Spinal cord (tissue), 9 donors: ENCODE measurements at regions not wholly inside any gene's neighbourhood (a gene's known extent, or its start where the extent isn't known, plus 50 kb on each side); places are given as distances from the start of the nearest gene placed in this dataset.

Source experiments
- DNase-seq, 6 donors: peaks; one replicate each; pipeline versions ENCODE4 v3.0.0 to v3.0.0-alpha.2; 2013 to 2015; ENCODE audit warnings: low spot score in 6 of 6, low read depth in 4 of 6
- H3K27ac ChIP-seq: one replicate; pipeline ENCODE4 v1.5.1; 2013; ENCODE audit warnings: low read depth, low read length, control low read depth
- H3K27me3 ChIP-seq: one replicate; pipeline ENCODE4 v1.6.1; 2013; ENCODE audit warnings: low read length; ENCODE audit not compliant: control insufficient read depth, insufficient read depth
- H3K36me3 ChIP-seq: one replicate; pipeline ENCODE4 v1.6.1; 2013; ENCODE audit warnings: low read length; ENCODE audit not compliant: control insufficient read depth, insufficient read depth
- H3K4me1 ChIP-seq: one replicate; pipeline ENCODE4 v1.6.1; 2013; ENCODE audit warnings: low read length; ENCODE audit not compliant: control insufficient read depth, insufficient read depth
- H3K4me3 ChIP-seq: one replicate; pipeline ENCODE4 v1.5.1; 2013; ENCODE audit warnings: low read depth, low read length, control low read depth
- H3K9me3 ChIP-seq: one replicate; pipeline ENCODE4 v1.6.1; 2013; ENCODE audit warnings: low read length; ENCODE audit not compliant: control insufficient read depth, insufficient read depth
- WGBS: methylation state at CpG from one replicate; pipeline ENCODE4 v1.1.5; 2013; ENCODE audit warnings: missing lambda C conversion rate; ENCODE audit not compliant: insufficient coverage; 5-methylcytosine and 5-hydroxymethylcytosine counted together
- donor health status: healthy.

- DNase-seq: no peak
- H3K4me1 ChIP-seq: no peaks in the 10 kb centered on the region
- H3K27ac ChIP-seq: no peak overlapping the region
- no peak overlapping the region for H3K4me3 ChIP-seq
- no peaks in the 10 kb centered on the region for H3K27me3 ChIP-seq
- H3K9me3 ChIP-seq: no peaks in the 10 kb centered on the region
- no CpG with 5 or more reads among the region's 2 CpGs for WGBS
- H3K36me3 ChIP-seq: no peaks in the 10 kb centered on the region
These were observed 245.9 kb downstream of the AHR start for GRCh38 chr7:17544401-17544800.

- Histone ChIP-seq H3K36me3 (no peaks in the 10 kb centered on the region), H3K4me1 (no peaks in the 10 kb centered on the region), H3K9me3 (no peaks in the 10 kb centered on the region), H3K27me3 (no peaks in the 10 kb centered on the region), H3K4me3 (no peak overlapping the region), H3K27ac (peak overlapping the region; percentile 70)
- no peak for DNase-seq
These were observed 246.9 kb downstream of the AHR start for GRCh38 chr7:17545348-17545747.

GRCh38 chr7:17546189-17546588, 247.7 kb downstream of the AHR start:
- H3K36me3 ChIP-seq: no peaks in the 10 kb centered on the region
- H3K27me3 ChIP-seq: no peaks in the 10 kb centered on the region
- 14% methylated on average over 1 of the region's 3 CpGs for WGBS
- H3K4me1 ChIP-seq: no peaks in the 10 kb centered on the region
- peak in 1 of 6 donors; percentile 41 for DNase-seq
- no peak overlapping the region for H3K4me3 ChIP-seq
- no peaks in the 10 kb centered on the region for H3K9me3 ChIP-seq
- H3K27ac ChIP-seq: peak overlapping the region; percentile 70

GRCh38 chr7:17546592-17546991, 248.1 kb downstream of the AHR start:
- WGBS: no CpG with 5 or more reads among the region's 1 CpG
- DNase-seq: peak in 1 of 6 donors; percentile 12

GRCh38 chr7:17548014-17548653, 249.7 kb downstream of the AHR start:
- Histone ChIP-seq H3K4me3 (no peak overlapping the region), H3K4me1 (no peaks in the 10 kb centered on the region), H3K9me3 (no peaks in the 10 kb centered on the region), H3K27ac (no peak overlapping the region), H3K36me3 (no peaks in the 10 kb centered on the region), H3K27me3 (no peaks in the 10 kb centered on the region)
- DNase-seq: no peak
- WGBS: no CpG with 5 or more reads among the region's 4 CpGs

More at GRCh38 chr7:17546592-17546991, 248.1 kb downstream of the AHR start:
- peak overlapping the region; percentile 70 for H3K27ac ChIP-seq
- H3K9me3 ChIP-seq: no peaks in the 10 kb centered on the region
- no peaks in the 10 kb centered on the region for H3K4me1 ChIP-seq
- no peaks in the 10 kb centered on the region for H3K36me3 ChIP-seq
- H3K27me3 ChIP-seq: no peaks in the 10 kb centered on the region
- no peak overlapping the region for H3K4me3 ChIP-seq

- no peaks in the 10 kb centered on the region for H3K9me3 ChIP-seq
- no peaks in the 10 kb centered on the region for H3K4me1 ChIP-seq
- H3K4me3 ChIP-seq: no peak overlapping the region
- DNase-seq: no peak
- no peaks in the 10 kb centered on the region for H3K27me3 ChIP-seq
- no CpG with 5 or more reads among the region's 2 CpGs for WGBS
- no peak overlapping the region for H3K27ac ChIP-seq
- no peaks in the 10 kb centered on the region for H3K36me3 ChIP-seq
These were observed 251.0 kb downstream of the AHR start for GRCh38 chr7:17549406-17549805.

GRCh38 chr7:17552373-17552772, 253.9 kb downstream of the AHR start:
- DNase-seq: no peak
- H3K27me3 ChIP-seq: no peaks in the 10 kb centered on the region
- H3K4me1 ChIP-seq: no peaks in the 10 kb centered on the region
- H3K36me3 ChIP-seq: no peaks in the 10 kb centered on the region
- no peak overlapping the region for H3K27ac ChIP-seq
- WGBS: 93% methylated on average over 2 of the region's 6 CpGs
- no peak overlapping the region for H3K4me3 ChIP-seq
- no peaks in the 10 kb centered on the region for H3K9me3 ChIP-seq

- Histone ChIP-seq H3K4me3 (no peak overlapping the region), H3K4me1 (no peaks in the 10 kb centered on the region), H3K27me3 (no peaks in the 10 kb centered on the region), H3K36me3 (no peaks in the 10 kb centered on the region), H3K27ac (no peak overlapping the region), H3K9me3 (no peaks in the 10 kb centered on the region)
- no peak for DNase-seq
- WGBS: no CpG with 5 or more reads among the region's 1 CpG
These were observed 254.5 kb downstream of the AHR start for GRCh38 chr7:17552952-17553351.

- Histone ChIP-seq H3K9me3 (no peaks in the 10 kb centered on the region), H3K27ac (no peak overlapping the region), H3K4me1 (no peaks in the 10 kb centered on the region), H3K4me3 (no peak overlapping the region), H3K36me3 (no peaks in the 10 kb centered on the region), H3K27me3 (no peaks in the 10 kb centered on the region)
- no peak for DNase-seq
- 95% methylated on average over 7 of the region's 7 CpGs for WGBS
These were observed 256.0 kb downstream of the AHR start for GRCh38 chr7:17554341-17555015.

GRCh38 chr7:17556247-17556956, 257.9 kb downstream of the AHR start:
- Histone ChIP-seq H3K27ac (no peak overlapping the region), H3K4me3 (no peak overlapping the region), H3K27me3 (no peaks in the 10 kb centered on the region), H3K4me1 (no peaks in the 10 kb centered on the region), H3K36me3 (no peaks in the 10 kb centered on the region), H3K9me3 (no peaks in the 10 kb centered on the region)
- WGBS: no CpG with 5 or more reads among the region's 1 CpG
- DNase-seq: no peak
